Small intestine (tissue), 7 donors: ENCODE measurements at regions not wholly inside any gene's neighbourhood (a gene's known extent, or its start where the extent isn't known, plus 50 kb on each side); places are given as distances from the start of the nearest gene placed in this dataset.

ENCODE experiments used
- DNase-seq, 2 donors: peaks; one replicate each; pipeline versions ENCODE4 v3.0.0 to v3.0.0-alpha.2; 2013
- FAIRE-seq: peaks from 2 replicates; lab custom pipeline; 2012; peaks lifted over from hg19 to GRCh38; lab: Jason Lieb, UNC
- H3K27ac ChIP-seq, 3 donors: one replicate each; pipeline ENCODE4 v1.5.1; 2013; ENCODE audit warnings: low read length in 2 of 3, mild to moderate bottlenecking in 2 of 3, control low read depth in 1 of 3, inconsistent platforms in 1 of 3, low read depth in 1 of 3, moderate library complexity in 1 of 3
- H3K27me3 ChIP-seq, 3 donors: one replicate each; pipeline ENCODE4 v1.6.1; 2013; ENCODE audit warnings: low read length in 3 of 3, inconsistent platforms in 1 of 3; ENCODE audit not compliant: control insufficient read depth in 3 of 3, insufficient read depth in 3 of 3
- H3K36me3 ChIP-seq, 3 donors: one replicate each; pipeline ENCODE4 v1.6.1; 2013; ENCODE audit warnings: low read length in 3 of 3, inconsistent platforms in 1 of 3, low read depth in 1 of 3, mild to moderate bottlenecking in 1 of 3, moderate library complexity in 1 of 3; ENCODE audit not compliant: control insufficient read depth in 3 of 3, insufficient read depth in 2 of 3
- H3K4me1 ChIP-seq, 3 donors: one replicate each; pipeline ENCODE4 v1.6.1; 2013; ENCODE audit warnings: low read length in 2 of 3, inconsistent platforms in 1 of 3, low read depth in 1 of 3, mild to moderate bottlenecking in 1 of 3, moderate library complexity in 1 of 3; ENCODE audit not compliant: control insufficient read depth in 3 of 3, insufficient read depth in 2 of 3
- H3K4me3 ChIP-seq, 3 donors: one replicate each; pipeline ENCODE4 v1.5.1; 2013; ENCODE audit warnings: low read length in 3 of 3, control low read depth in 1 of 3, inconsistent platforms in 1 of 3, low read depth in 1 of 3, mild to moderate bottlenecking in 1 of 3, moderate library complexity in 1 of 3
- H3K9me3 ChIP-seq, 2 donors: one replicate each; pipeline ENCODE4 v1.6.1; 2013; ENCODE audit warnings: low read depth in 1 of 2, low read length in 1 of 2; ENCODE audit not compliant: control insufficient read depth in 2 of 2, insufficient read depth in 1 of 2
- WGBS, 3 donors: extraction: QIAGEN DNeasy Blood & Tissue Kit; methylation state at CpG; one replicate each; pipeline ENCODE4 v1.1.7; 2013; 5-methylcytosine and 5-hydroxymethylcytosine counted together
- donor health status: healthy with polysubstance abuse.
- donor health status: control.
- donor health status: control.
- donor health status: Bipolar disorder and iron deficiency.
- donor health status: healthy.

- Histone ChIP-seq H3K27me3 (no peaks in the 10 kb centered on the region), H3K9me3 (no peaks in the 10 kb centered on the region), H3K4me3 (no peak overlapping the region), H3K27ac (no peak overlapping the region), H3K36me3 (no peaks in the 10 kb centered on the region), H3K4me1 (no peaks in the 10 kb centered on the region)
- FAIRE-seq (no peak), DNase-seq (no peak)
Observed at GRCh38 chr10:108409306-108409705, 1244.8 kb upstream of the SORCS1 start.

- Histone ChIP-seq H3K27me3 (no peaks in the 10 kb centered on the region), H3K4me3 (no peak overlapping the region), H3K9me3 (no peaks in the 10 kb centered on the region), H3K4me1 (no peaks in the 10 kb centered on the region), H3K27ac (no peak overlapping the region), H3K36me3 (no peaks in the 10 kb centered on the region)
- WGBS, 3 donors: 85 to 96% (median 88%) methylated on average over 1 of the region's 1 CpG
- FAIRE-seq (no peak), DNase-seq (no peak)
Observed at GRCh38 chr10:108404155-108404554, 1239.6 kb upstream of the SORCS1 start.

- Histone ChIP-seq H3K27me3 (no peaks in the 10 kb centered on the region), H3K9me3 (no peaks in the 10 kb centered on the region), H3K4me1 (no peaks in the 10 kb centered on the region), H3K27ac (no peak overlapping the region), H3K4me3 (no peak overlapping the region), H3K36me3 (no peaks in the 10 kb centered on the region)
- FAIRE-seq (no peak), DNase-seq (no peak)
- 61 to 78% (median 65%) methylated on average over 4 of the region's 4 CpGs for WGBS, 3 donors
Observed at GRCh38 chr10:108399465-108399864, 1235.0 kb upstream of the SORCS1 start.

GRCh38 chr10:108393089-108393488 lies 1228.6 kb upstream of the SORCS1 start:
- DNase-seq: no peak
- no peak overlapping the region for H3K27ac ChIP-seq
- no peaks in the 10 kb centered on the region for H3K4me1 ChIP-seq
- FAIRE-seq: no peak
- no peaks in the 10 kb centered on the region for H3K27me3 ChIP-seq
- no peaks in the 10 kb centered on the region for H3K9me3 ChIP-seq
- WGBS, 3 donors: 6 to 22% (median 14%) methylated on average over 1 of the region's 1 CpG
- no peak overlapping the region for H3K4me3 ChIP-seq
- no peaks in the 10 kb centered on the region for H3K36me3 ChIP-seq

GRCh38 chr10:108392286-108392685 lies 1227.8 kb upstream of the SORCS1 start:
- 23 to 61% (median 24%) methylated on average over 1 of the region's 1 CpG for WGBS, 3 donors
- FAIRE-seq: no peak
- Histone ChIP-seq H3K36me3 (no peaks in the 10 kb centered on the region), H3K9me3 (no peaks in the 10 kb centered on the region), H3K4me1 (no peaks in the 10 kb centered on the region), H3K27ac (no peak overlapping the region), H3K27me3 (no peaks in the 10 kb centered on the region), H3K4me3 (no peak overlapping the region)
- no peak for DNase-seq

- WGBS, 3 donors: 24 to 47% (median 25%) methylated on average over 1 of the region's 1 CpG
- no peak for FAIRE-seq
Observed at GRCh38 chr10:108388706-108389105, 1224.2 kb upstream of the SORCS1 start.

GRCh38 chr10:108385963-108386362 lies 1221.5 kb upstream of the SORCS1 start:
- H3K27me3 ChIP-seq: no peaks in the 10 kb centered on the region
- no peak overlapping the region for H3K27ac ChIP-seq
- H3K4me1 ChIP-seq: no peaks in the 10 kb centered on the region
- no peak for FAIRE-seq
- DNase-seq: no peak
- no peaks in the 10 kb centered on the region for H3K9me3 ChIP-seq
- H3K36me3 ChIP-seq: no peaks in the 10 kb centered on the region
- H3K4me3 ChIP-seq: no peak overlapping the region
- 71 to 76% (median 73%) methylated on average over 3 of the region's 3 CpGs for WGBS, 3 donors

More at GRCh38 chr10:108388706-108389105, 1224.2 kb upstream of the SORCS1 start:
- Histone ChIP-seq H3K9me3 (no peaks in the 10 kb centered on the region), H3K36me3 (no peaks in the 10 kb centered on the region), H3K27me3 (no peaks in the 10 kb centered on the region), H3K4me3 (no peak overlapping the region), H3K27ac (no peak overlapping the region), H3K4me1 (no peaks in the 10 kb centered on the region)
- DNase-seq: no peak

- no peak overlapping the region for H3K4me3 ChIP-seq
- DNase-seq (no peak), FAIRE-seq (no peak)
- no peaks in the 10 kb centered on the region for H3K4me1 ChIP-seq
- no peak overlapping the region for H3K27ac ChIP-seq
- 27 to 54% (median 39%) methylated on average over 1 of the region's 1 CpG for WGBS, 3 donors
- no peaks in the 10 kb centered on the region for H3K36me3 ChIP-seq
- H3K9me3 ChIP-seq: no peaks in the 10 kb centered on the region
- H3K27me3 ChIP-seq: no peaks in the 10 kb centered on the region
Observed at GRCh38 chr10:108384378-108384777, 1219.9 kb upstream of the SORCS1 start.

GRCh38 chr10:108378779-108379178 lies 1214.3 kb upstream of the SORCS1 start:
- Histone ChIP-seq H3K4me3 (no peak overlapping the region), H3K9me3 (no peaks in the 10 kb centered on the region), H3K4me1 (no peaks in the 10 kb centered on the region), H3K27me3 (no peaks in the 10 kb centered on the region), H3K36me3 (no peaks in the 10 kb centered on the region), H3K27ac (no peak overlapping the region)
- FAIRE-seq: no peak
- DNase-seq: no peak
